ENCODE measurements at regions not wholly inside any gene's neighbourhood (a gene's known extent, or its start where the extent isn't known, plus 50 kb on each side); places are given as distances from the start of the nearest gene placed in this dataset.

- DNase-seq, result no peak
Measured at GRCh38 chr13:21320642-21321034, 138.5 kb downstream of the ZDHHC20 start.

- DNase-seq, result no peak
Measured at GRCh38 chr13:21321269-21321668, 137.8 kb downstream of the ZDHHC20 start.

- DNase-seq, result no peak
Measured at GRCh38 chr13:21322327-21322965, 136.7 kb downstream of the ZDHHC20 start.

All from stimulated activated CD4-positive, alpha-beta T cell treated with anti-CD3 and anti-CD28 coated beads, Interleukin-12 subunit alpha, Interleukin-12 subunit beta, amount 100 ng/mL, for 4 hours (primary cell).